ENCODE measurements at regions not wholly inside any gene's neighbourhood (a gene's known extent, or its start where the extent isn't known, plus 50 kb on each side); places are given as distances from the start of the nearest gene placed in this dataset.
A peak's percentile ranks its signal among the peaks of the same experiment; 100 is the strongest.

DNA sequence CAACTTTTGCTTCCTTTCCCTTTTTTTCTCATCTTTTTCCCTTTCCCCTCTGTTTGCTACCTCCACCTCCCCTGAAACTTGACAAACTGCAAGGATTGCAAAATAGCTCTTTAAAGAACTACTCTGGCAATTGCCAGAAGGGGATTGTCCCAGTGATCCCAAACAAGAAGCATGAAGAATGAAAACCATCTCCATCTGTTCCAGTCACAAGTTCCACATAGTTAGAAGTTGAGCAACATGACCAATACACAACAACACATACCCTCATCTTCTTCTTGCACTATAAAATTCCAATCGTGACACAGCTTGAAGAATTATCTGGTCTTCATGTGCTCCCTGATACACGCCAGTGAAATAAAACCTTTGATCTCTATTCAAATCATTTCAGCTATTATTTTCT is 93.7 kb upstream of the USP15 start:
- TF ChIP-seq, protein P1, sequence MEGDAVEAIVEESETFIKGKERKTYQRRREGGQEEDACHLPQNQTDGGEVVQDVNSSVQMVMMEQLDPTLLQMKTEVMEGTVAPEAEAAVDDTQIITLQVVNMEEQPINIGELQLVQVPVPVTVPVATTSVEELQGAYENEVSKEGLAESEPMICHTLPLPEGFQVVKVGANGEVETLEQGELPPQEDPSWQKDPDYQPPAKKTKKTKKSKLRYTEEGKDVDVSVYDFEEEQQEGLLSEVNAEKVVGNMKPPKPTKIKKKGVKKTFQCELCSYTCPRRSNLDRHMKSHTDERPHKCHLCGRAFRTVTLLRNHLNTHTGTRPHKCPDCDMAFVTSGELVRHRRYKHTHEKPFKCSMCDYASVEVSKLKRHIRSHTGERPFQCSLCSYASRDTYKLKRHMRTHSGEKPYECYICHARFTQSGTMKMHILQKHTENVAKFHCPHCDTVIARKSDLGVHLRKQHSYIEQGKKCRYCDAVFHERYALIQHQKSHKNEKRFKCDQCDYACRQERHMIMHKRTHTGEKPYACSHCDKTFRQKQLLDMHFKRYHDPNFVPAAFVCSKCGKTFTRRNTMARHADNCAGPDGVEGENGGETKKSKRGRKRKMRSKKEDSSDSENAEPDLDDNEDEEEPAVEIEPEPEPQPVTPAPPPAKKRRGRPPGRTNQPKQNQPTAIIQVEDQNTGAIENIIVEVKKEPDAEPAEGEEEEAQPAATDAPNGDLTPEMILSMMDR (IDR thresholded peaks at IDR 0.05): no peak
- peak; percentile 12 for TF ChIP-seq POLR2AphosphoS5 (IDR thresholded peaks at IDR 0.05)
- TF ChIP-seq POLR2A (IDR thresholded peaks at IDR 0.05): no peak

All from prostate gland (tissue), 2 donors.